ENCODE measurements at regions not wholly inside any gene's neighbourhood (a gene's known extent, or its start where the extent isn't known, plus 50 kb on each side); places are given as distances from the start of the nearest gene placed in this dataset.

DNA sequence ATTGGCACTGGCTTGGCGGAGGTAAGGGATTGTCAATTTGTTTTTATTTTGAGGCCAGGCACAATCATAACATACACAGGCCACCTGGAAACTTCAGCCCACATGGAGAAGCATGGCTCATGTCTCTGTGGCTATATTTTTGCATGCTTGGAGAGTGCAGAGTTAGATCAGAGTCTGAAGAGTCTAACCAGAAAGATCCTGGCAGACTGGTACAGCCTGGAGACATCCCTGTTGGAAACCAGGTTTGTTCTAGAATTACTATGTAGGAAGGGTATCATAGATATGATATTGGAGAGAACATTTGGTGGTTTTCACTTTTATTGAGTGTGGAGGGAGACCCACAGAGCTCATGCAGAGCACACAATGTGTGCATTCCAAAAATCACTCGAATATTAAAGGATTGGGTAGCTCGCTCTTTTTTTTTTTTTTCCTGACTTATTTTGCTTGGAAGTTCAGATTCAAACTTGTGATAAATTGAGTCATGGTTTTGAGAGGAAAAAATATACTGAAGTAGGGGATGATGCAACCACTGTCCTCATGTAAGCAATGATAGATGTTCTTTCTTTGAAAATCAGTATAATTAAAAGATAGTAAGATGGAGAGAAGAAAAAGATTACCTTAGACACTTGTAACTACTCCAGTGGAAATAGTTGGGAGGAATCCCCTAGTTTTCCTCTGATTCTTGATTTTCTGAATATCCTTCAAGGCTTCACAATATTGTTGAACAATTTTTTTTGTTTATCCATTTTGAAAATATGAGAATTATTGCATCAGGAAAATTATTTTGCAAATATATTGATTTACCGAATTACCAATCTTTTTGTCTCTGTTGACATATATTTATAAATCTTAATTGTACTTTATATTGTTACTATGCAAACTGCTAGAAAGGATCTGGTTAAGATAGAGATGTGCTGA, 185.7 kb upstream of the ZEB2 start:
- DNase-seq: no peak

- no peak for DNase-seq
Measured at GRCh38 chr2:144704709-144705095, 184.8 kb upstream of the ZEB2 start.

DNA sequence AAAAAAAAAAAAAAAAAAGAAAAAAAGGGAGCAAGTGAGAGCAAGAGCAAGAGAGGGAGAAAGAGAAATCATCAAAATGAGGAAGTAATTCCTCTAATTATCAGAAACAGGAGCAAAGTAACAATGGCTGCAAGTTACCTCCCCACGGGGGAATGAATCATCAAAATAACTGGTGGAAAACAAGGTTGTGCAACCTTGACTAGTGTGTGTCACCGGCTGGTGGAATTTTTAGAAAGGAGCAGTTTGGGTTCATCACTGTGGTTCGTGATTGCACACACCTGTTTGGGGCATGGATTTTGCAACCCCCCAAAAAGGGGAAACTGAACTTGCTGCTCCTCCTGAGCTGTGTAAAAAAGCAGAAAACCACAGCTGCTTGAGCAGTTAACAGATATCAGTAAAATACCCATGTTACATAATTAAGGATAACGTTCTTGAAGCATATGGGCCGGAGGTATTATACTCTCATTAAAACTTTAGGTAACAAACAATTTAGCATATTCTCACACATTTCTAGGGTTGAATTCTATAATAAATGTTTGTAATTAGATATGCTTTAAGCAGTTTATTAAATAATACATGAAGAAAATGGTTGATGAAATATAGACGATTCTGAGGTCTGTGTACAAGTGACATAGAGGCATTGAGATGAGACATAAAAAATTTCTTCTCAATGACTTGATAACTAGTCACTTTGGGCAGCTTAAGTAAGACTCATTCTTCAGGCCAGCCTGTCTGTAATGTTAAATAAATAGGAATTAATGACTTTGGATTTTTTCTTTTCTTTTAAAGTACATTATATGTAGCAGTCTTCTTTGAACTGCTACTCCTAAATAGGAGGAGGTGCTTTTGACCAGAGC, 184.2 kb upstream of the ZEB2 start:
- DNase-seq: no peak

- no peak for DNase-seq
Measured at GRCh38 chr2:144702051-144702450, 182.1 kb upstream of the ZEB2 start.

DNA sequence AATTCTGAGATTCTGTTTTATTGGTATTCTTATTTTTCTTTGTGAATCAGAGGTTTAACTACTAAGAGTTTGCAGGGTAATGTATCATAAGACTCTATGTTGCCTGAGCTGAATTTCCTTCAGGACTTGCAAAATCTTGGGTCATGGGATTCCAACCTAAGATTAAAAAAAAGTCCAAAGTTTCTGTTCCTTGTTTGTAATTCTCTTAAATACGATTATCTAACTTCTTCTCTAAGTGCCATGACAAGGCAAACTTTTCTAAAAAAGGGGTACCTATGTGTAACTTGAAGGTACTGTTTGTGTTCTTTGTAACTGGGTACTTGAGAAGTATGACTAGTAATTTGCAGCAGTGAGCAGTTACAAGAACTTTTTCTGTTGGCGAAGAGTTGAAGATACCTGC, 181.3 kb upstream of the ZEB2 start:
- no peak for DNase-seq

GRCh38 chr2:144698156-144698555, 178.2 kb upstream of the ZEB2 start:
- no peak for DNase-seq

- DNase-seq: no peak
Measured at GRCh38 chr2:144695657-144696056, 175.7 kb upstream of the ZEB2 start.

GRCh38 chr2:144694456-144694855, 174.5 kb upstream of the ZEB2 start:
- DNase-seq: no peak

GRCh38 chr2:144693179-144693578, 173.3 kb upstream of the ZEB2 start:
- DNase-seq: no peak

GRCh38 chr2:144692661-144693060, 172.7 kb upstream of the ZEB2 start:
- no peak for DNase-seq

DNA sequence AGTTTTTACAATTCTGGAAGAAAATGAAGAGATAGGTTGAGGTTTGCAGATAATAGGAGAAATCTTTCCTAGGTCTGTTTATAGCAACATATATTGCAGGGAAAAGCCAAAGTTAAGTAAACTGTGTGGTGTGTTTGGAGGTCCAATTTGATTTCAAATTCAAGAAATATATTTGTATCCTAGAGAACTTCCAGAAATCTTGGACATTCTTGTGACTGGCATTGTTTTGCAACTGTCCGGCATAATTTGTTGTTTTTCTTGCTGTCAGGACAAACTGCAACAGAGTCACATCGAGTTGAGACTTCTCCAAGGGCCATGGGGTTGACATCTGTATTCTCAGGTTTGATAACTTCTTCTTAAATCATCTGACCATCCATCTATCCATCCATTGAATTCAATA, 170.9 kb upstream of the ZEB2 start:
- DNase-seq: no peak

DNA sequence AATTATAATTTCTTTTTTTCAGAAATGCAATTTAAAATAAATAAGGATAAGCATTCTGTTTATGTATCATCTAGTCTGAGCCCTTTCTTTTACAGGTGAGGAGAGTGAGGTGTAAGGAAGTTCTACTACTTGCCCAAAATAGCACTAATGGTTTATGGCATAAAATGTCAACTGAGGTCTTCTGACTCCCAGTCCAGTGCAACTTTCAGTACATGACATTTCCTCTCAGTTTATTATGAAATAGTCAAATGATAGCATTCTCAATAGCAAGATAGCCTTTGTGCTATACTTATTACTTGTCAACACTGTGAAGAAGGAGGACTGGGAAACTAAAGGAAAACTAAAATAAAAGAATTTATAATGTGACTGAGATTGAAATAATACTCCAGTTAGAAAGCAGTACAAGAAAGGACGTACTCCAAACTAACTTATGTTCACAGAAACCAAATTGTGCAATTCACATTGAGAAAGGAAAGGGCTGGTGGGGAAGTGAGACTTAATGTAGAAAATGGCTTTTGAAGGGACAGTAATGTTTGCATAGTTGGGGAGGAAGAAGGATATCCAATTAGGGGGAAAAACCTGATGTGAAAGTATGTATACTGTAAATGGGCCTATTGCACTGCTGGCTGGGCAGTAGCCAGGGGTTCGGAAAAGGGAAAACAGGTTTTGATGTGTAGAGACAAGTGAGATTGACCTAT, 166.7 kb upstream of the ZEB2 start:
- no peak for DNase-seq

DNA sequence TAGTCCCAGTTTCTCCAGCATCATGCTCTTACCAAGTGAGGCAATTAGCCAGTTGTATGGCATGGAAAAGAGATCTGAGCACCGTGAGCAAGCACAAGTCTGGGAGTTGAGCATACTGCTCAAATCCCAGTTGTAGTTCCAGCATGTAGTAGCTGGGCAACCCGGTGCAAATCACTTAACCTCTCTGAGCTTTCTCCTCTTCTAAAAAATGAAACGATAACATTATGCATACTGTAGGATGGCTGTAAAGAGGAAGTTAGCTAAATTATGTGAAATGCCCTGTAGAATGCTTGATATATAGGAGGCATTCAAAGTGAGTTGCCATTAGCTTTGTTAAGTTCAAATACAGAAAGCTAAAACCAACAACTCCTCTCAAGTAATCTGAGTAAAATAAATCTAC, 164.0 kb upstream of the ZEB2 start:
- no peak for DNase-seq

GRCh38 chr2:144683107-144683753, 163.3 kb upstream of the ZEB2 start:
- DNase-seq: no peak

DNA sequence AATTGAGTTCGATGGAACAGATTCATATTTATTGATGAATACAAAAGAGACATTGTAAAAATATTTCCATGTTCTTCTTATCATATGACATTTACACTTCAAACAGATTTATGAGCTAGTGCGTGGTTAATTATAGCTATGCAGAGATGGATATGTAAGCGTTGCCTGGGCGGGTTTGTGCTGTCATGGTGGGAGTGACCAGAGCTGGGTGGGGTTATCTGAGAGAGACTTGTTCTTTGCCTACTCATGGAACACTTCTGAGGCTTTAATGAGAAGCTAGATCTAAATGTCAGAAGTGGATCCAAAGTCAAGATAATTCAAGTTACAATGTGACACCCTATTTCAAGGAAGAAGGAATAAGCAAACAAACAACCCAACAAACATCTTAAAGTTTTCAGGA, 162.3 kb upstream of the ZEB2 start:
- DNase-seq: peak; percentile 42

DNA sequence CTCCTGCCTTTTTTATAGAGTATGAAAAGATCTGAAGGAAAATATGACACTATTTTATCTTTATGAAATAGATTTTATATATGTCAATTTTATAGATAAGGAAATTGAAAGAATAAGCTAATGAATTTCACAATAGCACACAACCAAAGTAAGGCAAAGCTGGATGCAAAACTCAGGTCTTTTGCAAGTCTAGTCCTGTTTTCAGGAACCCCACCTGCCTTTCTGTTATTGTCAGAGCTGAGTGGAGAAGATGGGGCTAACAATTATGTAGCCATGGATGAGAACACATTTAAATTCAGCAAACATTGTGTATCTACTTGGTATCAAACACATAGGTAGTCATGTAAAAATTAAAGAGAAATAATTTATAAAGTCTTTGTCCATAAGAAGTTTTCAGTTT, 161.5 kb upstream of the ZEB2 start:
- no peak for DNase-seq

- DNase-seq: no peak
Measured at GRCh38 chr2:144679942-144680341, 160.0 kb upstream of the ZEB2 start.

DNA sequence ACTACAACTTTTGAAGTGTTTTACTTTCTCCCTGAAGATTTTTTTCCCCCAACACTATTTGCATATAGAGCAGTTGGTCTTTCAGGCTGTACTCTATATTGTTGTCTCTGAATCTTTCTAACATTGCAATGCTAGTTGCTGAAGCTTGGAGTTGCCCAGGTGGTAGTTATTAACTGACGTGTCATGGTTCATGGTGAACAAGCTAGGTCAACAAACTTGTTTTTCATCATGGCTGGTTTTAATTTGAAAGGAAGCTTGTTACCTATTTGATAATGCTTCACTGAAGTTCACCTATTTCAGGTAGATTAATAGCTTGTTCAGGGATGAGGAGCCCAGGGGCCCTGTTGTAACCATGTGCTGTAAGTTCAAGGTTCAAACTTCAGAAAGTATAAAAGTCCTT, 158.8 kb upstream of the ZEB2 start:
- no peak for DNase-seq

GRCh38 chr2:144675731-144676130, 155.8 kb upstream of the ZEB2 start:
- DNase-seq: no peak

DNA sequence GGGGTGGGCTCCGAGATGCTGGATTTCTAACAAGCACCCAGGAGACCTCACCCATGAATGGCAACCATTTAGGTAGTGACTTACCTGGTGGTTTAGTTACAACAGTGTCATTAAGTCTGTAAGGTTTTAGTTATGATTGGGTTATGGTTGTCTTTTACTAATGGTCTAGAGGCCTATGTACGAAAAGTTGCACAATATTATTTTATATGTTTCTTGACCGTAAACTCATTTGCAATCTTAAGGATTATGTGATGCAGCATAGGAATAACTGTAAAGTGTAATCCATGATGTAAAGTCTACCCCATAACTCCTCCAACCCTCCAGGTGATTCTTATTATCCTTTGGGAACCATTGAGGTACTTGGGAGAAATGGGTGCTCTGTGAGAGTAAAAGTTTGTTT, 155.4 kb upstream of the ZEB2 start:
- DNase-seq: no peak

DNA sequence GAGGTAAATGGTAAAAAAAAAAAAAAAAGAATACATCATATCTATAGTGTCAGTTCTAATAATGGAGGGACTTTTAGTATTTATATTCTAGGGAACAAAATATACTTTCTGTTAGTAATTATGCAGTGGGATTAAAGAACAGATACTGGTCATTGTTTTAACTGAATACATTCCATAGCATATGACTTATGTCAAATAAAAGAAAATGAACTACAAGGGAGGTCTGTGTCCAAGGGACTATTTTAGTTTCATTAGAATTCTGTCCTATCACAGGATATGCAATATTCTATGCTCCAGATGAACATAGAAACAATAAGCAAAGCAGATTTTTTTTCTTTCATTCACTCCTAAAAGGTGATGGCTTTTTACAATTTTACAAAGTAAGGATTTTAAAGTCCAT, 154.2 kb upstream of the ZEB2 start:
- no peak for DNase-seq

- DNase-seq: no peak
Measured at GRCh38 chr2:144673456-144673855, 153.5 kb upstream of the ZEB2 start.

All from skin of body (tissue), 1 donor.